ENCODE measurements at regions not wholly inside any gene's neighbourhood (a gene's known extent, or its start where the extent isn't known, plus 50 kb on each side); places are given as distances from the start of the nearest gene placed in this dataset.

GRCh38 chr1:184296466-184297243, 90.2 kb upstream of the C1orf21 start:
- TF ChIP-seq CTCF (IDR thresholded peaks at IDR 0.05; ENCODE audit: insufficient read depth, low read depth, low read length) = no peak
- ChIA-PET POLR2A (interaction anchor here (0.6 to 0.7 kb wide), 3 partner anchors 13 to 107 kb away, joined by 3 to 4 read pairs (median 3); no protein-coding TSS in a partner anchor), CTCF (interaction anchor here (0.7 kb wide), 2 partner anchors 12 to 236 kb away, joined by 3 read pairs; no protein-coding TSS in a partner anchor)
- H3K27me3 ChIP-seq (ENCODE audit: control insufficient read depth, insufficient read depth, low read length) = no peaks in the 10 kb centered on the region
- no peak overlapping the region for H3K4me3 ChIP-seq (ENCODE audit: low read depth, low read length)
- no peaks in the 10 kb centered on the region for H3K36me3 ChIP-seq (ENCODE audit: control insufficient read depth, insufficient read depth, low read length)
- peak; percentile 53 for DNase-seq (ENCODE audit: low read depth)

GRCh38 chr1:184297244-184297750, 89.5 kb upstream of the C1orf21 start:
- Histone ChIP-seq H3K36me3 (ENCODE audit: control insufficient read depth, insufficient read depth, low read length) (no peaks in the 10 kb centered on the region), H3K4me3 (ENCODE audit: low read depth, low read length) (no peak overlapping the region), H3K27me3 (ENCODE audit: control insufficient read depth, insufficient read depth, low read length) (no peaks in the 10 kb centered on the region)
- no peak for DNase-seq (ENCODE audit: low read depth)
- no peak for TF ChIP-seq CTCF (IDR thresholded peaks at IDR 0.05; ENCODE audit: insufficient read depth, low read depth, low read length)
- CTCF ChIA-PET = no interaction called here
- POLR2A ChIA-PET = no interaction called here

GRCh38 chr1:184298440-184299405, 88.1 kb upstream of the C1orf21 start:
- no peaks in the 10 kb centered on the region for H3K36me3 ChIP-seq (ENCODE audit: control insufficient read depth, insufficient read depth, low read length)
- ChIA-PET CTCF (no interaction called here), POLR2A (no interaction called here)
- H3K27me3 ChIP-seq (ENCODE audit: control insufficient read depth, insufficient read depth, low read length) = no peaks in the 10 kb centered on the region
- no peak overlapping the region for H3K4me3 ChIP-seq (ENCODE audit: low read depth, low read length)
- no peak for DNase-seq (ENCODE audit: low read depth)
- no peak for TF ChIP-seq CTCF (IDR thresholded peaks at IDR 0.05; ENCODE audit: insufficient read depth, low read depth, low read length)

GRCh38 chr1:184299406-184299790, 87.4 kb upstream of the C1orf21 start:
- Histone ChIP-seq H3K36me3 (ENCODE audit: control insufficient read depth, insufficient read depth, low read length) (no peaks in the 10 kb centered on the region), H3K4me3 (ENCODE audit: low read depth, low read length) (no peak overlapping the region), H3K27me3 (ENCODE audit: control insufficient read depth, insufficient read depth, low read length) (no peaks in the 10 kb centered on the region)
- DNase-seq (ENCODE audit: low read depth) = peak; percentile 82
- no peak for TF ChIP-seq CTCF (IDR thresholded peaks at IDR 0.05; ENCODE audit: insufficient read depth, low read depth, low read length)
- ChIA-PET CTCF (no interaction called here), POLR2A (no interaction called here)

GRCh38 chr1:184299796-184300195, 87.0 kb upstream of the C1orf21 start:
- Histone ChIP-seq H3K4me3 (ENCODE audit: low read depth, low read length) (no peak overlapping the region), H3K27me3 (ENCODE audit: control insufficient read depth, insufficient read depth, low read length) (no peaks in the 10 kb centered on the region), H3K36me3 (ENCODE audit: control insufficient read depth, insufficient read depth, low read length) (no peaks in the 10 kb centered on the region)
- no peak for TF ChIP-seq CTCF (IDR thresholded peaks at IDR 0.05; ENCODE audit: insufficient read depth, low read depth, low read length)
- ChIA-PET POLR2A (no interaction called here), CTCF (no interaction called here)
- no peak for DNase-seq (ENCODE audit: low read depth)
